ENCODE measurements at regions not wholly inside any gene's neighbourhood (a gene's known extent, or its start where the extent isn't known, plus 50 kb on each side); places are given as distances from the start of the nearest gene placed in this dataset.

DNA sequence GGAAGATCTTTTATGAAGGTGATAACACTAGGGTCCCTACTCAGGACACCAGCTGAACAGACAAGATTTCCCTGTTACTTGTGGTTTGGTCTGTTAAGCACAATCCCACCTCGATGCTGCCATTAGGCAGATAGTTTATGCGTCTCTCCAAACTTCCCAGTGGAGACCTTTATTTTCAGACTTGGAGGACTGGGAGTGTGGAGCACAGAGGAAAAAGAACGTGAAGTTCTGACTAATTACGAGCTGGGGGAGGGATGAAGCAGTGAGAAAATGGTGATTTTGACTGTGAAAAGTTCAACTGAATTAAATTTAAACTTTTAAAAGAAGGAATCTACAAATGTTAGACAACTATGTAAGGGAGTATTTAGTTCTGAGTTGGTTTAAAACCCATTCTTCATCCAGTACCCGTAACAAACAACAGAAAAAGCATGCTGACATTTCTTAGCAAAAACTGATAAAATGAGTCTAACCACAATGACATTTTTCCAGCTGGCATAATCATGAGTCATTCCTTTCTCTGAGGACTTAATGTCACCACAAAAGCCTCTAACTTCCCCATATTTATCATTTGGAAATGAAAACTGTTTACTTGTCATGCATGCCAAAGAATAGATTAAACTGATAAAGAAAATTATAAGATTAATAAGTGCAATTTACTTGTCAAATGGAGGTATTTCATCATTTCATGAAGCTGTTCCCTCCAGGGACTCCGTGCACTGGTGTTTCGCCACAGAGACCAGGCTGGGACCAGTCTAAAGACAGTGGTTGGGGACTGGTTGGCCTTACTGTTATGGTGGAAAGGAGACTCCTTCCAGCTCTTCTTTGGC, 113.3 kb upstream of the SSTR4 start:
- TF ChIP-seq, protein P1, sequence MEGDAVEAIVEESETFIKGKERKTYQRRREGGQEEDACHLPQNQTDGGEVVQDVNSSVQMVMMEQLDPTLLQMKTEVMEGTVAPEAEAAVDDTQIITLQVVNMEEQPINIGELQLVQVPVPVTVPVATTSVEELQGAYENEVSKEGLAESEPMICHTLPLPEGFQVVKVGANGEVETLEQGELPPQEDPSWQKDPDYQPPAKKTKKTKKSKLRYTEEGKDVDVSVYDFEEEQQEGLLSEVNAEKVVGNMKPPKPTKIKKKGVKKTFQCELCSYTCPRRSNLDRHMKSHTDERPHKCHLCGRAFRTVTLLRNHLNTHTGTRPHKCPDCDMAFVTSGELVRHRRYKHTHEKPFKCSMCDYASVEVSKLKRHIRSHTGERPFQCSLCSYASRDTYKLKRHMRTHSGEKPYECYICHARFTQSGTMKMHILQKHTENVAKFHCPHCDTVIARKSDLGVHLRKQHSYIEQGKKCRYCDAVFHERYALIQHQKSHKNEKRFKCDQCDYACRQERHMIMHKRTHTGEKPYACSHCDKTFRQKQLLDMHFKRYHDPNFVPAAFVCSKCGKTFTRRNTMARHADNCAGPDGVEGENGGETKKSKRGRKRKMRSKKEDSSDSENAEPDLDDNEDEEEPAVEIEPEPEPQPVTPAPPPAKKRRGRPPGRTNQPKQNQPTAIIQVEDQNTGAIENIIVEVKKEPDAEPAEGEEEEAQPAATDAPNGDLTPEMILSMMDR (IDR thresholded peaks at IDR 0.05 in 8 of 11, conservative IDR thresholded peaks at IDR 0.05 in 3 of 11): no peak
- TF ChIP-seq POLR2A (IDR thresholded peaks at IDR 0.05): no peak
